ENCODE measurements at regions not wholly inside any gene's neighbourhood (a gene's known extent, or its start where the extent isn't known, plus 50 kb on each side); places are given as distances from the start of the nearest gene placed in this dataset.

- DNase-seq (ENCODE audit: low read depth, low spot score) = no peak
- no peak for TF ChIP-seq CTCF (IDR thresholded peaks at IDR 0.05; ENCODE audit: low read depth, low read length)
- H3K4me3 ChIP-seq (ENCODE audit: low read depth, low read length) = no peak overlapping the region
- in situ Hi-C loops (cut with HindIII; ENCODE audit: low sequenced_read_pairs) = no loop called here
These were observed 97.7 kb downstream of the TMA16 start for GRCh38 chr4:163592212-163592611.

GRCh38 chr4:163595580-163595979 lies 101.1 kb downstream of the TMA16 start:
- no peak for TF ChIP-seq CTCF (IDR thresholded peaks at IDR 0.05; ENCODE audit: low read depth, low read length)
- no peak for DNase-seq (ENCODE audit: low read depth, low spot score)
- in situ Hi-C loops (cut with HindIII; ENCODE audit: low sequenced_read_pairs) = no loop called here
- no peak overlapping the region for H3K4me3 ChIP-seq (ENCODE audit: low read depth, low read length)

- no peak for DNase-seq (ENCODE audit: low read depth, low spot score)
- no peak for TF ChIP-seq CTCF (IDR thresholded peaks at IDR 0.05; ENCODE audit: low read depth, low read length)
- no peak overlapping the region for H3K4me3 ChIP-seq (ENCODE audit: low read depth, low read length)
- in situ Hi-C loops (cut with HindIII; ENCODE audit: low sequenced_read_pairs) = no loop called here
These were observed 103.5 kb downstream of the TMA16 start for GRCh38 chr4:163598028-163598427.

GRCh38 chr4:163598489-163598888 lies 104.0 kb downstream of the TMA16 start:
- no peak for DNase-seq (ENCODE audit: low read depth, low spot score)
- no peak for TF ChIP-seq CTCF (IDR thresholded peaks at IDR 0.05; ENCODE audit: low read depth, low read length)
- in situ Hi-C loops (cut with HindIII; ENCODE audit: low sequenced_read_pairs) = no loop called here

GRCh38 chr4:163600727-163601126 lies 106.2 kb downstream of the TMA16 start:
- TF ChIP-seq CTCF (IDR thresholded peaks at IDR 0.05; ENCODE audit: low read depth, low read length) = no peak
- in situ Hi-C loops (cut with HindIII; ENCODE audit: low sequenced_read_pairs) = no loop called here
- no peak overlapping the region for H3K4me3 ChIP-seq (ENCODE audit: low read depth, low read length)
- DNase-seq (ENCODE audit: low read depth, low spot score) = no peak

More at GRCh38 chr4:163598489-163598888, 104.0 kb downstream of the TMA16 start:
- H3K4me3 ChIP-seq (ENCODE audit: low read depth, low read length) = no peak overlapping the region

- H3K4me3 ChIP-seq (ENCODE audit: low read depth, low read length) = no peak overlapping the region
- TF ChIP-seq CTCF (IDR thresholded peaks at IDR 0.05; ENCODE audit: low read depth, low read length) = no peak
- in situ Hi-C loops (cut with HindIII; ENCODE audit: low sequenced_read_pairs) = no loop called here
- no peak for DNase-seq (ENCODE audit: low read depth, low spot score)
These were observed 108.8 kb downstream of the TMA16 start for GRCh38 chr4:163603257-163603656.
